ENCODE measurements at regions not wholly inside any gene's neighbourhood (a gene's known extent, or its start where the extent isn't known, plus 50 kb on each side); places are given as distances from the start of the nearest gene placed in this dataset.

GRCh38 chr6:105611606-105612005 is 208.7 kb upstream of the PREP start:
- TF ChIP-seq, protein P1, sequence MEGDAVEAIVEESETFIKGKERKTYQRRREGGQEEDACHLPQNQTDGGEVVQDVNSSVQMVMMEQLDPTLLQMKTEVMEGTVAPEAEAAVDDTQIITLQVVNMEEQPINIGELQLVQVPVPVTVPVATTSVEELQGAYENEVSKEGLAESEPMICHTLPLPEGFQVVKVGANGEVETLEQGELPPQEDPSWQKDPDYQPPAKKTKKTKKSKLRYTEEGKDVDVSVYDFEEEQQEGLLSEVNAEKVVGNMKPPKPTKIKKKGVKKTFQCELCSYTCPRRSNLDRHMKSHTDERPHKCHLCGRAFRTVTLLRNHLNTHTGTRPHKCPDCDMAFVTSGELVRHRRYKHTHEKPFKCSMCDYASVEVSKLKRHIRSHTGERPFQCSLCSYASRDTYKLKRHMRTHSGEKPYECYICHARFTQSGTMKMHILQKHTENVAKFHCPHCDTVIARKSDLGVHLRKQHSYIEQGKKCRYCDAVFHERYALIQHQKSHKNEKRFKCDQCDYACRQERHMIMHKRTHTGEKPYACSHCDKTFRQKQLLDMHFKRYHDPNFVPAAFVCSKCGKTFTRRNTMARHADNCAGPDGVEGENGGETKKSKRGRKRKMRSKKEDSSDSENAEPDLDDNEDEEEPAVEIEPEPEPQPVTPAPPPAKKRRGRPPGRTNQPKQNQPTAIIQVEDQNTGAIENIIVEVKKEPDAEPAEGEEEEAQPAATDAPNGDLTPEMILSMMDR (IDR thresholded peaks at IDR 0.05; ENCODE audit: low read depth, low read length), result no peak
- TF ChIP-seq POLR2A (IDR thresholded peaks at IDR 0.05; ENCODE audit: extremely low read depth, insufficient read length) (no peak), MAX (IDR thresholded peaks at IDR 0.05; ENCODE audit: low read depth, low read length) (no peak)
